ENCODE measurements at regions not wholly inside any gene's neighbourhood (a gene's known extent, or its start where the extent isn't known, plus 50 kb on each side); places are given as distances from the start of the nearest gene placed in this dataset.

DNA sequence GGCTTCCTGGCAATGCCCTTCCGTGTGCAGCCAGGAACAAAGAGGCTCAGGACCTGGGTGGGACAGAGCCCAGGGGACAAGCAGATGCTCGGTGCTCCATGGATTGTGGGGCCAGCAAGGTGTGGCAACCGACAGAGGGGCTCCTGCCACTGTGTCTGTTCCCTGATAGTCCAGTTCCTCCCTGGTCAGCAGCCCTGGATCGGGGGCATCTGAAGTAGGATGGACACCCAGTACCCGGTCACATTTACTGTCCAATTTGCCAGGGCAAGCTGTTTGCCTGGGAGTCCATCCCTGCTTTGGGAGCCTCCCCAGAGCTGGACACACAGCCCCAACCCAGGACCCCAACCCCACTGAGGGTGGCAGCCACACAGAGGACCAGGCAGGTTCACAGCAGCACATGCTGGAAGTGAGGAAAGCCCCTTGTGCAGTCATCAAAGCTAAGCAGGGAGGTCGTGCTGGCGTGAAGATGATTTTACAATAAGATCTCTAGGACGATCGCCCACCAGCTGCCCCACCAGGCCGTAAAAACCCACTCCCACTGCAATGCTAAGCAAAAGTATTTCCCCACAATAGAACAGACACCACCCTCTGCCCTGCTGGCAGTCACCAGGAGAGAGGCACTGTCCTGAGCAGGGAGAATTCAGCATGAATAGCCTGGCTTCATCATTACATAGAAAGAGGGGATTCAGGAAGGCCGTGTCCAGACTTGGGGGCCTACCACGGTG lies 141.7 kb downstream of the NDUFA10 start:
- H3K36me3 ChIP-seq, result no peaks in the 10 kb centered on the region
- WGBS, 5 donors, result 83 to 91% (median 85%) methylated on average over 9 to 12 of the region's 12 CpGs
- H3K4me3 ChIP-seq, result no peak overlapping the region
- H3K27ac ChIP-seq, result no peak overlapping the region
- peaks cover 7 to 36% (median 26%) of the 10 kb centered on the region in 4 donors for H3K9me3 ChIP-seq
- DNase-seq, result peak in 1 of 2 donors; percentile 1
- intact Hi-C loops (cut with DNase I; ENCODE audit: low total_unique reads), result loop anchor here (10.0 kb wide), 1 partner anchor 849 kb away; no protein-coding TSS in a partner anchor
- TF ChIP-seq EP300 (IDR thresholded peaks at IDR 0.05) (no peak), POLR2AphosphoS5 (IDR thresholded peaks at IDR 0.05) (no peak), POLR2A (IDR thresholded peaks at IDR 0.05) (no peak)
- TF ChIP-seq, protein P1, sequence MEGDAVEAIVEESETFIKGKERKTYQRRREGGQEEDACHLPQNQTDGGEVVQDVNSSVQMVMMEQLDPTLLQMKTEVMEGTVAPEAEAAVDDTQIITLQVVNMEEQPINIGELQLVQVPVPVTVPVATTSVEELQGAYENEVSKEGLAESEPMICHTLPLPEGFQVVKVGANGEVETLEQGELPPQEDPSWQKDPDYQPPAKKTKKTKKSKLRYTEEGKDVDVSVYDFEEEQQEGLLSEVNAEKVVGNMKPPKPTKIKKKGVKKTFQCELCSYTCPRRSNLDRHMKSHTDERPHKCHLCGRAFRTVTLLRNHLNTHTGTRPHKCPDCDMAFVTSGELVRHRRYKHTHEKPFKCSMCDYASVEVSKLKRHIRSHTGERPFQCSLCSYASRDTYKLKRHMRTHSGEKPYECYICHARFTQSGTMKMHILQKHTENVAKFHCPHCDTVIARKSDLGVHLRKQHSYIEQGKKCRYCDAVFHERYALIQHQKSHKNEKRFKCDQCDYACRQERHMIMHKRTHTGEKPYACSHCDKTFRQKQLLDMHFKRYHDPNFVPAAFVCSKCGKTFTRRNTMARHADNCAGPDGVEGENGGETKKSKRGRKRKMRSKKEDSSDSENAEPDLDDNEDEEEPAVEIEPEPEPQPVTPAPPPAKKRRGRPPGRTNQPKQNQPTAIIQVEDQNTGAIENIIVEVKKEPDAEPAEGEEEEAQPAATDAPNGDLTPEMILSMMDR (IDR thresholded peaks at IDR 0.05), result no peak
- peaks cover 0 to 10% (median 0%) of the 10 kb centered on the region in 4 donors for H3K4me1 ChIP-seq
- H3K27me3 ChIP-seq, result peaks cover 0 to 10% (median 6%) of the 10 kb centered on the region in 3 donors

DNA sequence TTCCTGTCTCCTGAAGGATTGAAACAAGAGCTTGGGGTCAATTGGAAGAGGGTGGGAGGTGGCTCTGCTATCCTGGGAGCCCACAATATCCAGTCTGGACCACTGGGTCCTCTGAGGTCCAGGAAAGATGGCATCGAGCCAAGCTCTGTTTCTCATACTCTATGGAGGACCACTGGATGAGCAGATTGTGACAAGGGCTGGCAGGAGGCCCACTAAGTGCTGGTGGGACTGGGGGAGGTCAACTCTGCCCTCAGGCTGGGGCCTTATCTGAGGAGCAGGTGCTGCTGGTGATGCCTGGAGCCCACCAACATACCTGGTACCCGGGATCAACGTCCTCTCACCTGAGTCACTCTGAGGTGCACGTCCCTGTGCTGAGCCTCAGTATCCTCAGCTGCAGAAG lies 142.4 kb downstream of the NDUFA10 start:
- intact Hi-C loops (cut with DNase I; ENCODE audit: low total_unique reads), result loop anchor here (10.0 kb wide), 1 partner anchor 848 kb away; no protein-coding TSS in a partner anchor
- Histone ChIP-seq H3K4me3 (no peak overlapping the region), H3K9me3 (peaks cover 7 to 36% (median 26%) of the 10 kb centered on the region in 4 donors), H3K36me3 (no peaks in the 10 kb centered on the region), H3K4me1 (peaks cover 0 to 10% (median 0%) of the 10 kb centered on the region in 4 donors), H3K27ac (no peak overlapping the region), H3K27me3 (peaks cover 0 to 10% (median 6%) of the 10 kb centered on the region in 3 donors)
- no peak for DNase-seq
- TF ChIP-seq POLR2A (IDR thresholded peaks at IDR 0.05) (no peak), POLR2AphosphoS5 (IDR thresholded peaks at IDR 0.05) (no peak), EP300 (IDR thresholded peaks at IDR 0.05) (no peak)
- TF ChIP-seq, protein P1 (IDR thresholded peaks at IDR 0.05), result no peak
- WGBS, 5 donors, result 61 to 90% (median 75%) methylated on average over 3 to 4 of the region's 4 CpGs

DNA sequence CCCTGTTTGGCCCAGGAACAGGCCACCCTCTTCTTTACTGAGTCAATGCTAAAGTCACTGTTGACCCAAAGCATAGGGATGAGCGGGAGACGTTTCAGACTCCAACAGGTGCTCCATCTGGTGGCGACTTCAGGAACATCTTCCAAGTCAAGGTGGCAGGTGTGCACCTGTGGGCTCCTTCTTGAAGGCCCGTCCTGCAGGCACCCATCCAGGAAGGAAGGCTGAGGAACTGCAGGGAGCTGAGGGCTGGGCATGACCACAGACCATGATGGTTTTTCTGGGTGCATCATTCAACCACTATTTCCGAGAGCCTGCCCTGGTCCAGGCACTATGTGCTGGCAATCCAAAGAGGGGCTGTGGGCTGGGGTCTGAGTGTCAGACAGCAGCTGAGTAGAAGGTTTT lies 142.8 kb downstream of the NDUFA10 start:
- intact Hi-C loops (cut with DNase I; ENCODE audit: low total_unique reads), result loop anchor here (10.0 kb wide), 1 partner anchor 848 kb away; no protein-coding TSS in a partner anchor
- 10 to 29% (median 20%) methylated on average over 4 to 5 of the region's 5 CpGs for WGBS, 5 donors
- peak overlapping the region in 1 of 5 donors; percentile 36 for H3K27ac ChIP-seq

More for the DNA sequence above, 142.8 kb downstream of the NDUFA10 start:
- TF ChIP-seq, protein P1 (IDR thresholded peaks at IDR 0.05), result peak in 5 of 7 experiments; percentile 46 to 62 (median 56)
- no peak for TF ChIP-seq POLR2A (IDR thresholded peaks at IDR 0.05)
- Histone ChIP-seq H3K27me3 (peaks cover 0 to 10% (median 6%) of the 10 kb centered on the region in 3 donors), H3K9me3 (peaks cover 7 to 36% (median 26%) of the 10 kb centered on the region in 4 donors), H3K36me3 (no peaks in the 10 kb centered on the region), H3K4me1 (peaks cover 0 to 10% (median 0%) of the 10 kb centered on the region in 4 donors), H3K4me3 (no peak overlapping the region)
- DNase-seq, result peak; percentile 57 to 80

Data from stomach (tissue), 8 donors.